ENCODE measurements at regions not wholly inside any gene's neighbourhood (a gene's known extent, or its start where the extent isn't known, plus 50 kb on each side); places are given as distances from the start of the nearest gene placed in this dataset.

DNA sequence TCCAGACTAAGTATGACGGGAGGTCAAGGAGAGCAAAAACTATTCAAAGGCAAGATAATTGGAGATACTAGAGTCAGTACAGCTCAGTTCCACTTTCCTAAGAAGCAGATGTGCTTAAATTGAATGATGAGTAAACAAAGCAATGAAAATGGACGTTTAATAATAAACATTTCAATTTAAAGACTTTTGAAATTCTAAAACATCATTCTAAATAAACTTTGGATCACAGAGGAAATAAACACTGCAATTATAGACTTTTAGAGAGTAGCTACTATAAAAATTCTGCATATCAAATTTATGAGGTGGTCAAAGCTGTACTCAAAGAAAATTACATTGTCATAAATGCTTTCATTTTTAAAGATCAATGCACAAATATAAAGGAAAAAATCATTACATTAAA is 418.3 kb downstream of the GPAM start:
- no peak overlapping the region for H3K4me3 ChIP-seq
- WGBS: 66% methylated on average over 2 of the region's 2 CpGs
- no peak overlapping the region for H3K27ac ChIP-seq

GRCh38 chr10:111766464-111766863 is 417.1 kb downstream of the GPAM start:
- H3K27ac ChIP-seq: no peak overlapping the region
- DNase-seq (ENCODE audit: low spot score in 2 of 2): no peak
- 71% methylated on average over 3 of the region's 3 CpGs for WGBS
- no peak overlapping the region for H3K4me3 ChIP-seq
- H3K4me1 ChIP-seq: no peaks in the 10 kb centered on the region
- H3K36me3 ChIP-seq: no peaks in the 10 kb centered on the region
- no peak for TF ChIP-seq EP300 (IDR thresholded peaks at IDR 0.05)
- TF ChIP-seq POLR2A (IDR thresholded peaks at IDR 0.05): no peak
- TF ChIP-seq, protein P1, sequence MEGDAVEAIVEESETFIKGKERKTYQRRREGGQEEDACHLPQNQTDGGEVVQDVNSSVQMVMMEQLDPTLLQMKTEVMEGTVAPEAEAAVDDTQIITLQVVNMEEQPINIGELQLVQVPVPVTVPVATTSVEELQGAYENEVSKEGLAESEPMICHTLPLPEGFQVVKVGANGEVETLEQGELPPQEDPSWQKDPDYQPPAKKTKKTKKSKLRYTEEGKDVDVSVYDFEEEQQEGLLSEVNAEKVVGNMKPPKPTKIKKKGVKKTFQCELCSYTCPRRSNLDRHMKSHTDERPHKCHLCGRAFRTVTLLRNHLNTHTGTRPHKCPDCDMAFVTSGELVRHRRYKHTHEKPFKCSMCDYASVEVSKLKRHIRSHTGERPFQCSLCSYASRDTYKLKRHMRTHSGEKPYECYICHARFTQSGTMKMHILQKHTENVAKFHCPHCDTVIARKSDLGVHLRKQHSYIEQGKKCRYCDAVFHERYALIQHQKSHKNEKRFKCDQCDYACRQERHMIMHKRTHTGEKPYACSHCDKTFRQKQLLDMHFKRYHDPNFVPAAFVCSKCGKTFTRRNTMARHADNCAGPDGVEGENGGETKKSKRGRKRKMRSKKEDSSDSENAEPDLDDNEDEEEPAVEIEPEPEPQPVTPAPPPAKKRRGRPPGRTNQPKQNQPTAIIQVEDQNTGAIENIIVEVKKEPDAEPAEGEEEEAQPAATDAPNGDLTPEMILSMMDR (IDR thresholded peaks at IDR 0.05): no peak
- TF ChIP-seq POLR2AphosphoS5 (IDR thresholded peaks at IDR 0.05): no peak
- no peaks in the 10 kb centered on the region for H3K9me3 ChIP-seq
- H3K27me3 ChIP-seq: no peaks in the 10 kb centered on the region

More for the DNA sequence above, 418.3 kb downstream of the GPAM start:
- Histone ChIP-seq H3K4me1 (no peaks in the 10 kb centered on the region), H3K9me3 (no peaks in the 10 kb centered on the region), H3K36me3 (no peaks in the 10 kb centered on the region), H3K27me3 (no peaks in the 10 kb centered on the region)
- DNase-seq (ENCODE audit: low spot score in 2 of 2): no peak
- TF ChIP-seq POLR2AphosphoS5 (IDR thresholded peaks at IDR 0.05): no peak

DNA sequence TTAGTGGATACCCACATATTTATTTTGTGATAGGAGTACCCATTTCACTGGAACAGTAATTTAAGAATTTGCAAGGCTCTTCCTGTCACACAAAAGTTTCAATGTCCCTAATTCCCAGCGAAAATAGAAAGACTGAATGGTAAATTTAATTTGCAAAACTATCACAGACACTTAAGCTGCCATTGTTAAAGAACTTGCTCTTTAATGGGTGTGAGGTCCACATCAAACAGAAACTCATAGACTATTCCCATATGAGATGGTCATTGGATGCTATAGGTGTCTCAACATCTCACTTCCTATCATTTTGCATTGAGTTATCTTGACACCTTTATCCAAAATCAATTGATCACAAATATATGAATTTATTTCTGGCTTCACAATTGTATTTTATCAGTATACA is 415.9 kb downstream of the GPAM start:
- Histone ChIP-seq H3K27ac (no peak overlapping the region), H3K4me1 (no peaks in the 10 kb centered on the region), H3K4me3 (no peak overlapping the region), H3K9me3 (no peaks in the 10 kb centered on the region), H3K27me3 (no peaks in the 10 kb centered on the region), H3K36me3 (no peaks in the 10 kb centered on the region)
- no peak for DNase-seq (ENCODE audit: low spot score in 2 of 2)
- TF ChIP-seq EP300 (IDR thresholded peaks at IDR 0.05) (no peak), POLR2AphosphoS5 (IDR thresholded peaks at IDR 0.05) (no peak), POLR2A (IDR thresholded peaks at IDR 0.05) (no peak)
- TF ChIP-seq, protein P1 (IDR thresholded peaks at IDR 0.05): no peak
- 13% methylated on average over 1 of the region's 1 CpG for WGBS

- no peaks in the 10 kb centered on the region for H3K9me3 ChIP-seq
- H3K27me3 ChIP-seq: no peaks in the 10 kb centered on the region
- H3K27ac ChIP-seq: no peak overlapping the region
- DNase-seq (ENCODE audit: low spot score in 2 of 2): no peak
- 97% methylated on average over 1 of the region's 1 CpG for WGBS
- no peak for TF ChIP-seq EP300 (IDR thresholded peaks at IDR 0.05)
- no peak for TF ChIP-seq POLR2A (IDR thresholded peaks at IDR 0.05)
- TF ChIP-seq, protein P1 (IDR thresholded peaks at IDR 0.05): no peak
- TF ChIP-seq POLR2AphosphoS5 (IDR thresholded peaks at IDR 0.05): no peak
- no peaks in the 10 kb centered on the region for H3K4me1 ChIP-seq
- H3K4me3 ChIP-seq: no peak overlapping the region
- H3K36me3 ChIP-seq: no peaks in the 10 kb centered on the region
These were observed 409.6 kb downstream of the GPAM start for GRCh38 chr10:111773950-111774349.

- 86% methylated on average over 2 of the region's 2 CpGs for WGBS
- H3K36me3 ChIP-seq: no peaks in the 10 kb centered on the region
- H3K9me3 ChIP-seq: no peaks in the 10 kb centered on the region
- no peak overlapping the region for H3K4me3 ChIP-seq
- no peaks in the 10 kb centered on the region for H3K4me1 ChIP-seq
- no peak for DNase-seq (ENCODE audit: low spot score in 2 of 2)
- no peaks in the 10 kb centered on the region for H3K27me3 ChIP-seq
- TF ChIP-seq EP300 (IDR thresholded peaks at IDR 0.05): no peak
- TF ChIP-seq POLR2AphosphoS5 (IDR thresholded peaks at IDR 0.05): no peak
- TF ChIP-seq, protein P1 (IDR thresholded peaks at IDR 0.05): no peak
- TF ChIP-seq POLR2A (IDR thresholded peaks at IDR 0.05): no peak
- H3K27ac ChIP-seq: no peak overlapping the region
These were observed 409.1 kb downstream of the GPAM start for GRCh38 chr10:111774486-111774885.

GRCh38 chr10:111784436-111784835 is 399.1 kb downstream of the GPAM start:
- TF ChIP-seq POLR2A (IDR thresholded peaks at IDR 0.05) (no peak), POLR2AphosphoS5 (IDR thresholded peaks at IDR 0.05) (no peak), EP300 (IDR thresholded peaks at IDR 0.05) (no peak)
- TF ChIP-seq, protein P1 (IDR thresholded peaks at IDR 0.05): no peak

More at GRCh38 chr10:111784436-111784835, 399.1 kb downstream of the GPAM start:
- H3K27me3 ChIP-seq: no peaks in the 10 kb centered on the region
- no peaks in the 10 kb centered on the region for H3K4me1 ChIP-seq
- no peaks in the 10 kb centered on the region for H3K36me3 ChIP-seq
- DNase-seq (ENCODE audit: low spot score in 2 of 2): no peak
- H3K27ac ChIP-seq: no peak overlapping the region
- H3K4me3 ChIP-seq: no peak overlapping the region
- H3K9me3 ChIP-seq: no peaks in the 10 kb centered on the region
- WGBS: 88% methylated on average over 1 of the region's 1 CpG
